Medulla oblongata (tissue), 1 donor: ENCODE measurements at regions not wholly inside any gene's neighbourhood (a gene's known extent, or its start where the extent isn't known, plus 50 kb on each side); places are given as distances from the start of the nearest gene placed in this dataset.
A peak's percentile ranks its signal among the peaks of the same experiment; 100 is the strongest.
"Not testable (repeated sequence)": the region's sequence is repeated elsewhere in the genome, so short reads cannot be mapped to it uniquely, and the experiment has no call there.

Source experiments
- DNase-seq: peaks from one replicate; pipeline ENCODE4 v3.0.0-alpha.2; 2015; ENCODE audit errors: extremely low spot score

DNA sequence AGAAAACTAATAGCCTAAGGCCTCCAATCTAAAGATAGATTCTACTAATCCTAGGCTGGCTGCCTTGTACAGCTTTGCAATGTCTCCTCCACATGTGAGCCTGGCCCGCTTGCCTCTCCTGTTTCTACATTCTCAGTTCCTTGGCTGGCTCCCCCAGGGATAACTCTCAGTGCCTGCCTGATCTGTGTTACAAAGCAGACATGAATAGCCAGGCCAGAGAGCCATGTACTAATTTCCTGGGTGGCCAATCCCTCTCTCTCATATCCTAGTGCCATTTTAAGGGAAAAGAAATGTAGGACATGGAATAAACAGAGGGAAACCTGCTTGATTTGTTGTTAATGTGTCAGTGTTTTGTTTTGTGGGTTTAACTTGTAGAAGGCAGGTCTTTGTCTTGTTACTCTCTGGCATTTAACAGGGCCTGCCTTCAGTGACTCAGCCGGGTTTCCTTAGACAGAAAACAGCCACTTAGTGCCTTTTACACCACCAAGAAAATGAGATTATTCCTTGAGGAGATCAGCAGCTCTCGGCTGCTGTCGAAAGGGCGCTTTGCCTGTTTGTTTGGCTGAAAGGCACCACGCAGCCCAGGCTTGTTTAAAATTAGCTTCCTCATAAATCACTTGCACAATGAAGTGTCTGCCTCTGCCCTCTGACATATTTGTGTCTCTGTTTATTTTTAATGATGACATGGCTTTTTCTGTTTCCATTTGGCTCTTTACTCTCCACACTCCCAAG, 702.7 kb downstream of the MAFB start:
- peak; percentile 54 for DNase-seq

DNA sequence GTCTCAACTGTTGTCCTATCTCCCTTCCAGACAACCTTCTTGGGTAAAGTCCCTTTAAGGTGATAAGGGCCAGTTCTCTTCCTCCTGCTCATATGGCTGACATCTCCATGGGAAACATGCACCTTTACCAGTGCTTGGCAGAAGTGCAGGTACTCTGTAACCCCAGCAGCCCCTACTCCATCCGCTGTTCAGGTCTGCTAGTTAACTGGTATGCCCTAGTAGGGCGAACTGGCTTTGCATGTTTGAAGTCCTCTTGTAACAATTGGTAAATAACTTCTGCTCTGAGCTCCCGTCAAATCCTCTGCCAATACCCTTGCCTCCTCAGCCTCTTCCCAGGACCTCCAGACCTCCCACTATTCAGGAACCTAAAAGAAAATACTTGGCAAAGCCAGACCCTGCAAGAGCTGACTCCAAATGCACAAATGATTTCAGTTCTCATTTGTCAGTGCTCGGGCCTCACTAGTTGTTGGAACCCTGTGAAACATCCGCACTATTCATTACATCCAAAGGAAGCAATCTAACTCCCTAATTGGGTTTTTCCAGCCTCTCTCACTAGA, 703.7 kb downstream of the MAFB start:
- DNase-seq = no peak

DNA sequence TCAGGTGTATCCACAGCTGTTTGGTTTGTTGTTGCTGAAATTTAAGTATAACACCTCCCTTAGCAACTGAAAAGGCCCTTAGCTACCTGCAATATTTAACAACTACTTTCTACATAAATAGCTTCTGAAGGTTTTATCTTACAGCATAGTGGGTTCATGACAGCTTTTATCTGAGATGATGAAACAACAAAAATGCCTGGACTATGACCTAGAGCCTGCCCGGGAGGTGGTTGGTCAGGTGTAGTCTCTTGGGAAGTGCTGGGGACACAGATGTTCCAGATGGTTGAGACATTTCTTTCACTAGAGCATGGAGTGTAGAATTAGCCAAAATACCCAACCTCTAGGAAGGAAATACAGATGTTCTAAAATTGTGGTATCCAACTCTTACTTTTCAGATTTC, 705.4 kb downstream of the MAFB start:
- DNase-seq = no peak

DNA sequence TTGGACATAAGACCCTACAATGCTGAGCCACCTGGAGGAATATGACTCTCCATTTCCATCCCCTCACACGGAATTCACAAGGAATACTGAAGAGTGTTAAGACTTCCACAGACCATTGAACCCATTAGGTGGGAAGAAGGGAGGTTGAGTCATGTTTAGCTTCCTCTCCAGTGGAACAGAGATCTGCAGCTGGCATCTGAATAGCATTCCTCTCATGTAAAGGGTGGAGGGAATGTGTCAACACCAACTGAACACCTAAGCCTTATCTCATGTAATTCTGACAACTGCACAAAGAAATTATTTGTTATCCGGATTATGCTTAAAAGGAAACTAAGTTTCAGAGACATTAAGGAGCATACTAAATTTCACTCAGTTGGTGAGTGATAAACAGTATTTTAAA, 705.9 kb downstream of the MAFB start:
- DNase-seq = no peak

DNA sequence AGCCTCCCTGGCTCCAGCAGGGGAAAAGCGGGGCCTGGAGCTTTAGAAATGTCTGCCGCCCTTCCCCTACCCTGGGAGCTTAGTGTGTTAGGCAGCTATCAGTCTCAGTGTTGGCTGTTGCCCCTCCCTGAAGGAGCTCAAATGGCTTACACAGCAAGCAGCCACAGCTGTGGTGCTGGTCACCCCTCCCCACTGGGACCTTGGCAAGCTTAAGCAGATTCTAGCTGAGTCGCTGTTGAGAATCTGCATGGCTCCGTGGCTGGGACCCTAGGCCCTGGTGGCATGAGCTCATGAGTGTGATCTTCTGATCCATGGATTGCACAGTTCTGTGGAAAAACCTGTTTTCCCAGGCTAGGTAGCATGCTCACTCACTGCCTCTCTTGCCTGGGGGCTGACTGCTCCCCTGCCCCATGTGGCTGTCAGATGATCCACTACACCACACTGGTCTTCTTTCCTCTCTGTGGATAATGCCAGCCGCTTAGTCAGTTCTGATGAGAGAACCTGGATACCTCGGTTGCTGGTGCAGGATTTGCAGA, 714.0 kb downstream of the MAFB start:
- no peak for DNase-seq

DNA sequence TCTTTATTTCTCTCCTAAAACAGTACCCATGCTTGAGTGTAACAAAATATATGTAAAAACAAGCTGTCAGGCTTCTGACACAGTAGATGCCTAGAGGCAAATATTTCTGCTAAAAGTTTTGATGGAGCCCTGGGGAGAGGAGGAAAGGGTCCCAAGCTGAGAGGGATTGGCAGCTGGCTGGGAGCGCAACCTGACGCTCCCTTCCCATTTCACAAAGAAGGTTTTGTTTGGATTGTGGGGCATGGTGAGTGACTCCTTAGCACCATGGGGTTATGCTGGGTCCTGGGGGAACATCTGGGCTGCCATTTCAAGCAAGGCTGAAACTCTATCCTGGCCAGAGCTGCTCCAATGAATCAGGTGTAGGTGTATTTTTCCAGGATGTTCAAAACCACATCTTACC, 720.5 kb downstream of the MAFB start:
- no peak for DNase-seq

DNA sequence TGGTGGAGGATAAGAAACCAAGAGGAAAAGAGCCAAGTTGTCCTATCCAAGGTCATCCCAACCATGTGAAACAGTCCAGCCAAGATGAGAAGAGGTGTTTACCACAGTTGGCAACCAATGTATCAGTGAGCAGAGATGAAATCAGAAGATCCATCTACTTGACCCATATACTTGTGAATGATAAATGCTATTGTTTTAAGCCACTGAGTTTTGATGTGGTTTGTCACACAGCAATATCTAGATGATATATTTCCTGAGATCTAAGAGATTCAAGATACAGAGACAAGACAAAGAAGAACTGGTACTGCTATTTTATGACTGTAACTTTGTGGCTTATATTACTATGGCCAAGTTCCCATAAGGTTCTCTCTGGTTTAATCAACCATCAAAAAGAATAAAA, 721.2 kb downstream of the MAFB start:
- no peak for DNase-seq

DNA sequence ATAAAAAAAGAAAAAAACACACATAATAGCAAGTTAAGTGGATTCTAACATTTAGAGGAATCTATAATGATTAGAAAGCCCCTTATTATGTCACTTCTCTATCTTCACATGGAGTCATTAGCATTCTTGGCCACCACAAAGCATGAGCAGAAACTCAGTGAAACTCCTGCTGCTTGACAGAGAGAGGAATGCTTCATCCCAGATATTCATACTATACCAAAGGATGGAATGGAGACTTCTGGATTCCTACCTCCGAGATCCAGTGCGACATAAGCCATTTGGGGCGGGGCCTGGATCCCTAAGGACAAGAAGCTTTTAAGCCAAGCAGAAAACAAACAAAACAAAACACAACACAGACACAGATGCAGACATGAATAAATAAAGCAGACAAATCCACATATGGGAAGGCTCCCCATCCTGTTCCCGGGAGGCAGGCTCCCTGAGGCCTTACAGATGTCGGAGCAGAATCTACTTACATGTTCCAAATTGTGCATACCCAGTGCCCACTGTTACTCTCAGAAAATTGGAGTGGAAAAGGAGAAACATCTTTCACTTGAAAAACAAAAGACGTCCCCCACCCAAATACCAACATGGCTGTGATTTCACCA, 727.3 kb downstream of the MAFB start:
- no peak for DNase-seq

DNA sequence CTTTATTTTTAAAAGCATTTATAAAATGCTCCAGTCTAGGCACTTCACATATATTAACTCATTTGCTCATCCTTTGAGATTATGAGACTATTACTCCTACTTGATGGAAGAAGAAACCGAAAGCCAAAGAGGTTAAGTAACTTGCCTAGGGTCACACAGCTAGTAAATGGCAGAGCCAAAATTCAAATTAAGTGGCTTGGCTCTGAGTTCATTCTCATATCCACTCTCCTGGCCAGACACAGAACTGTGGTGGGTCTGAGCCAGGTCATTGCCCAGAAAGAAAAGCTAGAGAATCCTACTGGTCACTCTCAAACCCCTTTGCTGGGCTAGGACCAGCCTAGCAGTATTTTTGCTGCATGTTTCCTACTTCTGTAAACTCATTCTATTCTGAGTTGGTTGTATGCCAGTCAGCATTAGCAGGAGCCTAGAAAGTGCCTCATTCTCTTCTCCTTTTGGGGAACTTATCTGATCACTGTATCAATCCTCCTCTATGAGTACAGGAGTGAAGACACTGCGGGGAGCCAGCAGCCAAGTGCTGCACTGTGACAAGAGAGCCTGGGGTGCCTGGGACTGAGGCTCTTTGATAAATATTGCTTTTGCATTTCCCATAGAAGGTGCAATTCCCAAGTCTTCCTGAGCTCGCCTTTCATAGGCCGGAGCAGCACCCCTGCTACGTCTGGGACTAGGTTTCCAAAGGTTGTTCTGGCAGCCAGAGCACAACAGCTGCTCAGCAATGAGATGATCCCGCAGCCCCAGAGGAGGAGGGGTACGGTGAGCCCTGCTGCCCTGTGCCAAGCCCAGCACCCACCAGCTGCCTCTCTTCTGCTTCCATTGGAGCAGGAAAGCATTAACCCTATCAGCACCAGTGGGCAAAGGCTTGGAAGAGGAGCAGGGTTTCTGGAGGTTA, 728.3 kb downstream of the MAFB start:
- DNase-seq = peak; percentile 19

DNA sequence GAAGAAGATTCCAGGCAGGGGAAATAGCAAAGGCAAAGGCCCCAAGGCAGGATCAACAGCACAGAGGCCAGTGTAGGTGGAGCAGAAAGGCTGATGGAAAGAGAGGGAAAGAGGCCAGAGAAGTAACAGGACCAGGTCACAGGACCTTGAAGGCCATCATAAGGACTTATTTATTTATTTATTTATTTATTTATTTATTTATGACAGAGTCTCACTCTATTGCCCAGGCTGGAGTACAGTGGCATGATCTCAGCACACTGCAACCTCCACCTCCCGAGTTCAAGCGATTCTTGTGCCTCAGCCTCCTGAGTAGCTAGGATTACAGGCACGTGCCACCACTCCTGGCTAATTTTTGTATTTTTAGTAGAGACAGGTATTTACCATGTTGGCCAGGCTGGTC, 731.1 kb downstream of the MAFB start:
- not testable (repeated sequence) for DNase-seq

DNA sequence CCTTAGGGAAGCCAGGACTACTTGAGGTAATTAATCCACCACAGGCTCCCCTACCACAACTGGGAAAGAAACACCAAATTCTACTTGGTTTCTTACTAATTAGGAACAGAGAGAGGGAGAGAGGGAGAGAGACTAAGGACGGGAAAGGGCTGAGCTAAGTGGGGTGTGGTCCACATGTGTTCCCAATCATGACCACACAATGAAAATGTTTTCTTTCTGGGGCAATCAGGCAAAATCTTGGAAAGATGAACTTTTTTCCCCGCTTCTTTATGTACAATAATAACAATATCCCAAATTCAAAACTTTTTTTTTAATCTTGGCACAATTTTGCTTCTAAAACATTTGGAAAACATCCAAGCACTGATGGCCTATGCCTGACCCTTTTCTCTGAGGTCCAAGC, 734.4 kb downstream of the MAFB start:
- DNase-seq = no peak

DNA sequence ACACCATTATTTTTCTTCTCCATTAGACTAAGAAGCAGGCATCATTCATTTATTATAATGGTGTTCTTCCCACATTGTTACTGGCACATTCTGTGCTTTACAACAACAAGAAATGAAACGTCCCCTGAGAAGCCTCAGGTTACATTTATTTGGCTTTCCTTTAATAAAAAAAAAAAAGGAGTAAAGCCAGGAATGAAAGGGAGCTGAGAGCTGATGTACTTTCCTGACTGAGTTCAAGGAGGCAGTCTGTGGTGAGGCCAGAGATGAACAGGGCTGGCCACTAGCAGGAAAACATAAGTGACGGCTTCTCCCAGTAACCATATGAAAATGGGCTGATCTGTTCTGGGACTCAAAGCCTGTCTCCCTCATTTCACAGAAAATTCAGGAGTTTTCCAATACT, 742.1 kb downstream of the MAFB start:
- no peak for DNase-seq

DNA sequence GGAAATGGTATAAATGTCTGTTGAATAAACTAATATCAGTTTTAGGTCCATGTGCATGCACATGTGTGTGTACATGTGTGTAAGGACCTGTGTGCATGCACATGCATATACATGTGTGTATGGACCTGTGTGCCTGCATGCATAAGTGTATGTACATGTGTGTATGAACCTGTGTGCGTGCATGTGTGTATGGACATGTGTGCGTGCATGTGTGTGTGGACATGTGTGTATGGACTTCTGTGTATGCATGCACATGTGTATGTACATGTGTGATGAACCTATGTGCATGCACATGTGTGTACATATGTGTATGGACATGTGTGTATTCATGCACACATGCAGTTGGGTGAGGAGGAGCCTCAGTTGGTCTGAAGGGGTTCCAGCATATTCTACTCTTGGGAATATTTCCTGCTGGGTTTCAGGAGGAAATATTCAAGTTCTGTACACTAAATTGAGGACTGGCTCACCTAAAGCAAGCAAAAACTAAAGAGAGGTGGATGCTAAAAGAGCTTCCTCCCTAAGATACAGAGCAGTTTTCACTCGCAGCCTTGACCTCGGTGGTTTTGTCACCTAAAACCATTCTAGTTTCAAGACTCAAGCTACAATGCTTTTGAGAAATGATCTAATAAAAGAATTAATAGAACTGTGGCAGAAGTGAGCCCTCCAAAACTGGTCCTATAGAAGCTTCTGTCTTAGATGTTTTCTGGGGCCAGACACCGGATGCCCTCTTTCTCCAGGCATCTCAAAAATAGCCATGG, 742.8 kb downstream of the MAFB start:
- DNase-seq = no peak

DNA sequence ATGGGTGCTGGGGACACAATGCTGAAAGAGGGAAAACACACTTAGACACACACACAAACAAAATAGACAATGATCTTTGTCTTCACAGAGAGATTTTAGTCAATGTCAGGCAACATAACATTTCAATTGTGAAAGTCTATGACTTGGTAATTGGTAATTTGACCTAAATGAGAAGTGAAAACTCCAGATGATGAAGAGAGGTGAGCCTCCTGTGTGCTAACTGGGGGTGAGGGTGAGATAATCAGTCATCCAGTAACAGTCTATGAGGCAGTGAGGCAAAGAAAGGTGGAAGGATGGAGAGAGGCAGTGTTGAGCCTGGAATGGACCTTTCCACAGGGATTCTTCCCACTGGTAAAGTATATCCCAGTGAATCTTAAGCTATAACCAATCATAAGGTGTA, 744.2 kb downstream of the MAFB start:
- DNase-seq = no peak

DNA sequence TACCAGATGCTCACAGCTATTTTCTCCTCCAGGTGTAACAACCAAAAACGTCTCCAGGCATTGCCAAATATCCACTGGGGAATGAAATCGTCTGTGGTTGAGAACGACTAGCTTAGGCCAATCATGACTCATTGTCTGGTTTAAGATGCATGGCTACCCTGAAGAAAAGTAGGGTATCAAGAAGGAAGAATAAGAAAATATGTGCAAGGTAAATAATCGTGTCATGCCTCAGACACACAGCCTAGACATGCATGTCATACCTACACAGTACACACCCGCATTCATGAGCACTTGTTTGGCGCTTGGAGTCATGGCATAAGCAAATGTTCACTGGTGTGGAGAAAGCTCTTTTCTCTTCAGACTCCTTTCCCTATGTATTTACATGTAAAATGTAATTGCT, 745.7 kb downstream of the MAFB start:
- DNase-seq = no peak

DNA sequence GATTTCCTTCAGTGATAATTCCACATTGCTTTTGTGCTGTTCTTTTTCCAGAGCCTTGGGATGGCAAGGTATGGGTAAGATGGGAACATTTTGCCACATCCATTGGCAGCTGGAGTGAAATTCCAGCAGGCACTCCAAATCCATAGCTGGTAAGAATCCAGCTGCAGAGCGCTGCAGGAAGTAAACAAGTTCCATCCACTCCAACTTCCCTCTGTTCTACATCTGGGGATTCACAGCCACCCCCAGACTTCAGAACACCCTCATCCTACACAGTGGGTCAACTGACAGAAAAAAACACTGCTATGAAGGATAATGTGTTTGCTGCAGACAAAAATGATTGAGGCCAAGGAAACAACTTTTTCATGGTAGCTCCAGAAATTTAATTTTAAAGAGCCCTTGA, 747.8 kb downstream of the MAFB start:
- no peak for DNase-seq

DNA sequence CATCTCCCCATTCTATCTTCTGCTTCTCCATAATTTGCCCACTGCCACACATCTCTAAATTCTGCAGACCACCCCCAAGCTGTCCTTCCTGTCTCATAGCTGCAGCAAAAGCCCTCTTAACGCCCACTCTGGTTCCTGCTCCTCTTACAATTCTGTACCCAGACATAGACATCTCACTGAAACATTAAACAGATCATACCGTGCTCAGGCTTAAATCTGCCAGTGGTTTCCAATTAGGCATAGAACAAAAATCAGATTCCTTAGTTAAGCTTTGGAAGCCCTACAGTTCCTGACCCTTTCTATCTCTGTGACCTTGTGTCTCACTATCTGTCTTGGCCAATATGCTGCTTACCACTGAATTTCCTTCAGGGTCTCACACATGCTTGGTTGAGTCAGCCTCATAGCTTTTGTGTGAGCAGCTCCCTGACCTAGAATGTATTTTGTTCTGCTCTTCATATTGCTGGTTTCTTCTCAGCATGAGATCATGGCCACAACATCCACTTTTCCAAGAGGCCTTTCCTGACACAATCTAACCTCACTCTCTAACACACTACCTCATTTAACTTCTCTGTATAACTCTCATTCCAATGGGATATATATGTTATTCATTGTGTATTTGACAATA, 749.7 kb downstream of the MAFB start:
- DNase-seq = no peak

DNA sequence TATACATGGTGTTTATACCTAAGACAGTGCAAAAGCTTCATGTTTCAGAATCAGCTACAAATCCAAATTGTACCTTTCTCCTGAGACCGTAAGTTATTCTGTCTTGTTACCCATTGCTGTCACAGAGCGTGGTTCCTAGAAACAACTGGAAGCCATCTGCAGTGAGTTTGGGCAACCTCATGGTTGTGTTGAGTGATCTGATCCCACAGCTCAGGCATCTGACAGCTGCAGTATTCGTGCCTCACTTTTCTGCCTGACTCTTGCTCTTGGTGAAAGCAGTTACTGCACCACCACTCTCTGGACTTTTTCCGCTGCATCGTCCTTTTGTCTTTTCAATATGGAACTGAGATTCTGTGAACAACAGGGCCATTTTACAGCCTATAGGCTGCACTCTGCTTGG, 752.6 kb downstream of the MAFB start:
- no peak for DNase-seq

DNA sequence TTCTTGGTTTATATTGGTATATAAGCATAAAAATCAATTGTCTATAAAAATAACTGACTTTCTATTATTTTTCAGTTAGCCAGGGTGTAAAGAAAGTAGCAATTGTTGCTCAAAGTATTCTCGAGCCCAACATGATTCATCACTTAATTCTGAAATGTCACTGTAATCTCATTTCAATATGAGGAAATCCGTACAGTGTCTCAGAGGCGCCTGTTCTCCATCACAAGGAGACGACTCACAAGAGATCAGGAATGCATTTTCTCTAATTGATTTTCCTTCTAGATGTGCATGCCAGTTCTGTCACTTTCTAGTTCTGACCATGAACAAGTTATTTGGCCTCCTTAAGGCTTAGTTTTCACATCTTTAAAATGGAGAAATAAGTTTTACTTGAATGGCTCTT, 753.1 kb downstream of the MAFB start:
- DNase-seq = no peak

DNA sequence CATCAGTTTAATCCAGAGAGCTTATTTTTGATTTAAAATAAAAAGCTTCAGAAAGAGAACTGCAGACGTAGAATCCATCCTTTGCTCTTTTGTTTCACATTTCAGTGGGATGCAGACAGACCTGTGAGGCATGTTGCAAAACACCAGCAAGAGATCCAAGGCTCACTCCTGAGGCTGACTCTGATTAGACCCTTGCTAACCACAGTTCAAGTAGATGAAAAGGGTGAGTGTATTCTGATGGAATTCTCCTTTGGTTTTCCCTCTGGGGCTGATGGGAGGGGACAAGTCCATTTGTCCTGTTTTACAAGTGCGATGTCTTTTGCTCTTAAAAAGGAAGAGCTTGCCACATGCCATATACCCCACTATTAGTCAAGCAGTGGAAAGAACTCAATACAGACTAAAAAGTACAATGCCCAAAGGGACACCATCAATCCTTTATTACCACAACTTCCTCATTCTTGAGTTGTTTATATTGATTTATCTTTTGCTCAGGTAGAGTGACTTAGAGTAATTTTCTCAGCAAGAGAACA, 772.7 kb downstream of the MAFB start:
- DNase-seq = no peak

DNA sequence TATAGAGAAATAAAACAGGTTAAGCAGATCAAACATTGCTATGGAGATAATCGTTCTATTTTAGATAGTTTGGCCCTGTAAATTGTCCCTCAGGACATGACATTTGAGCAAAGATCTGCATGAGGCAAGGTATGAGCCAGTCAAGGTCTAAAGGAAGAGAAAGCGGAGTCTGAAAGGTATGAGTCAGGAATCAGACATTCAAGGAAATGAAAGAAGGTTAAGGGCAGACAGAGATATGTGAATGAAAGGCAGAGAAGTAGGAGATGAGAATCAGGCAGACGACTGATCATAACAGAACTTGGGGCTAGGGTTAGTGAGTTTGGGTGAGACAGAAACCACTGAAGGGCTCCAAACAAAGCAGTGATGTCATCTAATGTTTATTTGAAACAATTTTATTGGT, 775.8 kb downstream of the MAFB start:
- DNase-seq = no peak
